GM18520 (cell line): ENCODE measurements at regions not wholly inside any gene's neighbourhood (a gene's known extent, or its start where the extent isn't known, plus 50 kb on each side); places are given as distances from the start of the nearest gene placed in this dataset.
"Not testable (repeated sequence)": the region's sequence is repeated elsewhere in the genome, so short reads cannot be mapped to it uniquely, and the experiment has no call there.

Experiments
- ATAC-seq: cut with Tn5 transposase; IDR thresholded peaks from one replicate; pipeline ENCODE4 v1.9.1; 2021; ENCODE audit not compliant: unreplicated experiment

GRCh38 chr3:635393-635792 lies 438.8 kb downstream of the CHL1 start:
- no peak for ATAC-seq

GRCh38 chr3:643376-643775 lies 446.8 kb downstream of the CHL1 start:
- no peak for ATAC-seq

- ATAC-seq = no peak
Measured at GRCh38 chr3:655824-656223, 437.0 kb upstream of the CNTN6 start.

- no peak for ATAC-seq
Measured at GRCh38 chr3:661356-661755, 431.5 kb upstream of the CNTN6 start.

- ATAC-seq = no peak
Measured at GRCh38 chr3:674116-674515, 418.7 kb upstream of the CNTN6 start.

GRCh38 chr3:675846-676245 lies 417.0 kb upstream of the CNTN6 start:
- ATAC-seq = no peak

GRCh38 chr3:683770-684169 lies 409.1 kb upstream of the CNTN6 start:
- no peak for ATAC-seq

GRCh38 chr3:690770-691169 lies 402.1 kb upstream of the CNTN6 start:
- no peak for ATAC-seq

- no peak for ATAC-seq
Measured at GRCh38 chr3:700514-700913, 392.3 kb upstream of the CNTN6 start.

- no peak for ATAC-seq
Measured at GRCh38 chr3:707041-707440, 385.8 kb upstream of the CNTN6 start.

- no peak for ATAC-seq
Measured at GRCh38 chr3:713006-713621, 379.7 kb upstream of the CNTN6 start.

- ATAC-seq = no peak
Measured at GRCh38 chr3:713947-714620, 378.7 kb upstream of the CNTN6 start.

- ATAC-seq = no peak
Measured at GRCh38 chr3:721086-721485, 371.7 kb upstream of the CNTN6 start.

GRCh38 chr3:732326-732928 lies 360.4 kb upstream of the CNTN6 start:
- ATAC-seq = no peak

- no peak for ATAC-seq
Measured at GRCh38 chr3:733313-733712, 359.5 kb upstream of the CNTN6 start.

GRCh38 chr3:757711-758110 lies 335.1 kb upstream of the CNTN6 start:
- ATAC-seq = no peak

GRCh38 chr3:759106-759505 lies 333.7 kb upstream of the CNTN6 start:
- ATAC-seq = no peak

- not testable (repeated sequence) for ATAC-seq
Measured at GRCh38 chr3:773433-773832, 319.4 kb upstream of the CNTN6 start.

GRCh38 chr3:775178-775880 lies 317.5 kb upstream of the CNTN6 start:
- ATAC-seq = no peak

GRCh38 chr3:780505-780904 lies 312.3 kb upstream of the CNTN6 start:
- no peak for ATAC-seq

- no peak for ATAC-seq
Measured at GRCh38 chr3:791442-791841, 301.4 kb upstream of the CNTN6 start.

- no peak for ATAC-seq
Measured at GRCh38 chr3:792630-793029, 300.2 kb upstream of the CNTN6 start.
